ENCODE measurements at regions not wholly inside any gene's neighbourhood (a gene's known extent, or its start where the extent isn't known, plus 50 kb on each side); places are given as distances from the start of the nearest gene placed in this dataset.
A peak's percentile ranks its signal among the peaks of the same experiment; 100 is the strongest.

- Histone ChIP-seq H3K9me1 (ENCODE audit: control insufficient read depth, extremely low read depth, insufficient read depth, low read length) (no peaks in the 10 kb centered on the region), H3K4me2 (ENCODE audit: control insufficient read depth, extremely low read depth, insufficient read depth, low read depth, low read length) (no peak overlapping the region), H3K4me3 (ENCODE audit: control insufficient read depth in 2 of 3, extremely low read depth in 1 of 3, insufficient read depth in 2 of 3, low read depth in 1 of 3, low read length in 3 of 3) (no peak overlapping the region), H3K27me3 (ENCODE audit: control insufficient read depth, extremely low read depth, insufficient read depth, low read length) (no peaks in the 10 kb centered on the region), H3K27ac (ENCODE audit: control insufficient read depth, insufficient read depth, low read length) (no peak overlapping the region), H3K9ac (ENCODE audit: control insufficient read depth, extremely low read depth, insufficient read depth, low read length) (no peak overlapping the region), H3K9me3 (ENCODE audit: control insufficient read depth, low read depth, low read length) (no peaks in the 10 kb centered on the region), H4K20me1 (ENCODE audit: control insufficient read depth, extremely low read depth, insufficient read depth, low read length) (no peaks in the 10 kb centered on the region), H3K36me3 (ENCODE audit: control insufficient read depth in 2 of 2, extremely low read depth in 1 of 2, insufficient read depth in 2 of 2, low read length in 2 of 2) (no peaks in the 10 kb centered on the region), H2AFZ (ENCODE audit: control insufficient read depth, low read length) (no peak overlapping the region), H3K4me1 (ENCODE audit: control insufficient read depth, extremely low read depth, insufficient read depth, low read length) (peaks cover 5% of the 10 kb centered on the region), H3K79me2 (ENCODE audit: control insufficient read depth, insufficient read depth, low read length) (no peaks in the 10 kb centered on the region)
- TF ChIP-seq, protein P1, sequence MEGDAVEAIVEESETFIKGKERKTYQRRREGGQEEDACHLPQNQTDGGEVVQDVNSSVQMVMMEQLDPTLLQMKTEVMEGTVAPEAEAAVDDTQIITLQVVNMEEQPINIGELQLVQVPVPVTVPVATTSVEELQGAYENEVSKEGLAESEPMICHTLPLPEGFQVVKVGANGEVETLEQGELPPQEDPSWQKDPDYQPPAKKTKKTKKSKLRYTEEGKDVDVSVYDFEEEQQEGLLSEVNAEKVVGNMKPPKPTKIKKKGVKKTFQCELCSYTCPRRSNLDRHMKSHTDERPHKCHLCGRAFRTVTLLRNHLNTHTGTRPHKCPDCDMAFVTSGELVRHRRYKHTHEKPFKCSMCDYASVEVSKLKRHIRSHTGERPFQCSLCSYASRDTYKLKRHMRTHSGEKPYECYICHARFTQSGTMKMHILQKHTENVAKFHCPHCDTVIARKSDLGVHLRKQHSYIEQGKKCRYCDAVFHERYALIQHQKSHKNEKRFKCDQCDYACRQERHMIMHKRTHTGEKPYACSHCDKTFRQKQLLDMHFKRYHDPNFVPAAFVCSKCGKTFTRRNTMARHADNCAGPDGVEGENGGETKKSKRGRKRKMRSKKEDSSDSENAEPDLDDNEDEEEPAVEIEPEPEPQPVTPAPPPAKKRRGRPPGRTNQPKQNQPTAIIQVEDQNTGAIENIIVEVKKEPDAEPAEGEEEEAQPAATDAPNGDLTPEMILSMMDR (optimal IDR thresholded peaks at IDR 0.05 in 1 of 3, IDR thresholded peaks at IDR 0.05 in 1 of 3, conservative IDR thresholded peaks at IDR 0.05 in 1 of 3; ENCODE audit: extremely low read depth in 1 of 3, insufficient read depth in 2 of 3, low read length in 3 of 3), result peak; percentile 58 to 78 (median 70)
- TF ChIP-seq EZH2 (IDR thresholded peaks at IDR 0.05; ENCODE audit: low read length), result no peak
- no peak for DNase-seq (ENCODE audit: low read depth, low spot score)
- dilution Hi-C loops (cut with MboI; ENCODE audit: extremely low pct_ligation_motif_present, low sequenced_read_pairs), result no loop called here
- FAIRE-seq, result peak; percentile 5
Observed at GRCh38 chr20:12570371-12570770, 438.4 kb upstream of the SPTLC3 start.

- Histone ChIP-seq H3K9ac (ENCODE audit: control insufficient read depth, extremely low read depth, insufficient read depth, low read length) (no peak overlapping the region), H3K36me3 (ENCODE audit: control insufficient read depth in 2 of 2, extremely low read depth in 1 of 2, insufficient read depth in 2 of 2, low read length in 2 of 2) (no peaks in the 10 kb centered on the region), H4K20me1 (ENCODE audit: control insufficient read depth, extremely low read depth, insufficient read depth, low read length) (no peaks in the 10 kb centered on the region), H3K4me2 (ENCODE audit: control insufficient read depth, extremely low read depth, insufficient read depth, low read depth, low read length) (peak overlapping the region; percentile 18), H3K79me2 (ENCODE audit: control insufficient read depth, insufficient read depth, low read length) (no peaks in the 10 kb centered on the region), H3K4me3 (ENCODE audit: control insufficient read depth in 2 of 3, extremely low read depth in 1 of 3, insufficient read depth in 2 of 3, low read depth in 1 of 3, low read length in 3 of 3) (no peak overlapping the region), H3K9me1 (ENCODE audit: control insufficient read depth, extremely low read depth, insufficient read depth, low read length) (no peaks in the 10 kb centered on the region), H3K9me3 (ENCODE audit: control insufficient read depth, low read depth, low read length) (no peaks in the 10 kb centered on the region), H3K4me1 (ENCODE audit: control insufficient read depth, extremely low read depth, insufficient read depth, low read length) (peaks cover 5% of the 10 kb centered on the region), H3K27ac (ENCODE audit: control insufficient read depth, insufficient read depth, low read length) (no peak overlapping the region), H3K27me3 (ENCODE audit: control insufficient read depth, extremely low read depth, insufficient read depth, low read length) (no peaks in the 10 kb centered on the region), H2AFZ (ENCODE audit: control insufficient read depth, low read length) (no peak overlapping the region)
- no peak for FAIRE-seq
- DNase-seq (ENCODE audit: low read depth, low spot score), result no peak
- dilution Hi-C loops (cut with MboI; ENCODE audit: extremely low pct_ligation_motif_present, low sequenced_read_pairs), result no loop called here
- TF ChIP-seq, protein P1 (optimal IDR thresholded peaks at IDR 0.05 in 1 of 3, IDR thresholded peaks at IDR 0.05 in 1 of 3, conservative IDR thresholded peaks at IDR 0.05 in 1 of 3; ENCODE audit: extremely low read depth in 1 of 3, insufficient read depth in 2 of 3, low read length in 3 of 3), result no peak
- TF ChIP-seq EZH2 (IDR thresholded peaks at IDR 0.05; ENCODE audit: low read length), result no peak
Observed at GRCh38 chr20:12573442-12573841, 435.3 kb upstream of the SPTLC3 start.
